Right lobe of liver (tissue), 6 donors: ENCODE measurements at regions not wholly inside any gene's neighbourhood (a gene's known extent, or its start where the extent isn't known, plus 50 kb on each side); places are given as distances from the start of the nearest gene placed in this dataset.

Experiments
- ATAC-seq, 4 donors: fragments of 200-7000 bp; cut with Tn5 transposase; one replicate each; pipeline ENCODE4 v1.9.1; 2020; ENCODE audit warnings: mild to moderate bottlenecking in 4 of 4, moderate library complexity in 4 of 4
- DNase-seq, 3 donors: peaks; one replicate each; pipeline ENCODE4 v3.0.0-alpha.2; 2020
- H3K27ac ChIP-seq, 3 donors: fragments of 200-600 bp; one replicate each; pipeline ENCODE4 v1.8.0; 2022
- H3K27me3 ChIP-seq, 2 donors: fragments of 200-600 bp; one replicate each; pipeline ENCODE4 v1.8.0; 2022
- H3K36me3 ChIP-seq, 4 donors: fragments of 200-600 bp; sonication (generic) in 1 of 4; one replicate each; pipeline versions ENCODE4 v1.5.1 to v1.8.0; 2017 to 2022; ENCODE audit warnings: control low read depth in 1 of 4
- H3K4me1 ChIP-seq, 4 donors: fragments of 200-600 bp; sonication (generic) in 1 of 4; one replicate each; pipeline versions ENCODE4 v1.5.1 to v1.8.0; 2017 to 2022; ENCODE audit warnings: control low read depth in 1 of 4
- H3K4me3 ChIP-seq, 3 donors: fragments of 200-600 bp; one replicate each; pipeline ENCODE4 v1.8.0; 2022
- H3K9me3 ChIP-seq, 4 donors: fragments of 200-600 bp; sonication (generic) in 1 of 4; one replicate each; pipeline versions ENCODE4 v1.5.1 to v1.8.0; 2017 to 2022; ENCODE audit warnings: control low read depth in 1 of 4
- POLR2A ChIP-seq: fragments of 450-650 bp; IDR thresholded peaks from one replicate; pipeline ENCODE4 v1.6.1; 2017; ENCODE audit warnings: antibody characterized with exemption, mild to moderate bottlenecking
- WGBS: methylation state at CpG from one replicate; pipeline ENCODE4 v1.1.6; 2018; ENCODE audit warnings: low coverage, low lambda C conversion rate; ENCODE audit not compliant: insufficient coverage; ENCODE audit errors: missing lambda C conversion rate; 5-methylcytosine and 5-hydroxymethylcytosine counted together
- intact Hi-C, 2 donors: fragments of 100-400 bp; cut with DNase I; formaldehyde crosslinking; loops; one replicate each; pipeline versions ENCODE4 v1.11.2 to v1.14.1; 2022
- TF ChIP-seq, protein P1 (sequence below), 4 donors: fragments of 200-600 bp in 3 of 4; fragments of 450-650 bp in 1 of 4; IDR thresholded peaks; one replicate each; pipeline versions ENCODE4 v1.5.1 to v1.8.0; 2016 to 2022; ENCODE audit warnings: antibody characterized with exemption in 4 of 4, mild to moderate bottlenecking in 2 of 4
- donor health status: DM: no; HTN: yes; CAD: no.
- donor health status: DM: no; HTN: no; CAD: no.
- donor health status: DM: no; HTN: no; CAD: no.
- donor health status: DM: no; HTN: yes; CAD: no.
- donor health status: DM: no; HTN: yes; CAD: no.

DNA sequence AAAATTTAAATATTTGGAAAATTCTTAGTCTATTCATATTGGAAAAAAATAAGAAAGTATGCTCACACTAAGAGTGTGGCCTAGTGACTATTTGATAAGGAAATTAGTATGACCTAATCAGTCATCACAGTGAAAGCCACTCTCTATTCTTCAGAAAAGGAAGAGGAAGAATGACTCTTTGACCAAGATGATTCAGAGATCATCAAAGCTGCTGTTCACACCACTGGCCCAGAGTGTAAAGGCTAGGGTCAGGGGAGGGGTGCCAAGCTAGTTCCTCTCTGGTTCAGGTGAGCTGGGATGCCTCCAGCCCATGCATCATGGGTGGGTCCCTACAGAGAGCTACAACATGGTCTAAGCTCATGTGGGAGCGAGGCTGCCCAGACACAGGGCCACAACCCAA is 396.9 kb upstream of the NDST3 start:
- DNase-seq = no peak
- WGBS = no CpG with 5 or more reads among the region's 1 CpG
- TF ChIP-seq, protein P1, sequence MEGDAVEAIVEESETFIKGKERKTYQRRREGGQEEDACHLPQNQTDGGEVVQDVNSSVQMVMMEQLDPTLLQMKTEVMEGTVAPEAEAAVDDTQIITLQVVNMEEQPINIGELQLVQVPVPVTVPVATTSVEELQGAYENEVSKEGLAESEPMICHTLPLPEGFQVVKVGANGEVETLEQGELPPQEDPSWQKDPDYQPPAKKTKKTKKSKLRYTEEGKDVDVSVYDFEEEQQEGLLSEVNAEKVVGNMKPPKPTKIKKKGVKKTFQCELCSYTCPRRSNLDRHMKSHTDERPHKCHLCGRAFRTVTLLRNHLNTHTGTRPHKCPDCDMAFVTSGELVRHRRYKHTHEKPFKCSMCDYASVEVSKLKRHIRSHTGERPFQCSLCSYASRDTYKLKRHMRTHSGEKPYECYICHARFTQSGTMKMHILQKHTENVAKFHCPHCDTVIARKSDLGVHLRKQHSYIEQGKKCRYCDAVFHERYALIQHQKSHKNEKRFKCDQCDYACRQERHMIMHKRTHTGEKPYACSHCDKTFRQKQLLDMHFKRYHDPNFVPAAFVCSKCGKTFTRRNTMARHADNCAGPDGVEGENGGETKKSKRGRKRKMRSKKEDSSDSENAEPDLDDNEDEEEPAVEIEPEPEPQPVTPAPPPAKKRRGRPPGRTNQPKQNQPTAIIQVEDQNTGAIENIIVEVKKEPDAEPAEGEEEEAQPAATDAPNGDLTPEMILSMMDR (IDR thresholded peaks at IDR 0.05) = no peak
- no peak for TF ChIP-seq POLR2A
- no peaks in the 10 kb centered on the region for H3K9me3 ChIP-seq
- no peak overlapping the region for H3K27ac ChIP-seq
- no peak overlapping the region for H3K4me3 ChIP-seq
- no peaks in the 10 kb centered on the region for H3K27me3 ChIP-seq
- no peaks in the 10 kb centered on the region for H3K36me3 ChIP-seq
- ATAC-seq = no peak
- no peaks in the 10 kb centered on the region for H3K4me1 ChIP-seq
- intact Hi-C loops = no loop called here

DNA sequence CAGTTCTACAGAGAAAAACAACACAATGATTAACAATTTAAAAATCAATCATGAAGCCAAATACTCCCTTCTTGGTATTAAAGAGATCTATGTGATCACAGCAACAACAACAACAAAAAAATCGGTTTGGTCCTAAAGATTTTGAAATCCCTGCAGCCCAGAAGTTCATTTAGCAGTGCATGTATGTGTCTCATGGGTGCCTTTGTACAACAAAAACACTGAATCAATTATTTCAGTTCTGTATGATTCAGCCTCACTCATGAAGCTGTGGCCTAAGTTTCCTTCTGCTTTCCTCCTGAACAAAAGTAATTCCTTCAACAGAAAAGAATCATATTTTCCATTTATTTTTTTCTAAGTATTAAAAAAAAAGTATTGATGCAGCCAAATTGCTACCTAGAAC is 393.4 kb upstream of the NDST3 start:
- intact Hi-C loops = no loop called here
- no peaks in the 10 kb centered on the region for H3K9me3 ChIP-seq
- 45% methylated on average over 1 of the region's 1 CpG for WGBS
- H3K36me3 ChIP-seq = no peaks in the 10 kb centered on the region
- TF ChIP-seq, protein P1 (IDR thresholded peaks at IDR 0.05) = no peak
- no peak for TF ChIP-seq POLR2A
- no peak overlapping the region for H3K27ac ChIP-seq
- no peaks in the 10 kb centered on the region for H3K27me3 ChIP-seq
- no peak for ATAC-seq
- H3K4me3 ChIP-seq = no peak overlapping the region
- no peak for DNase-seq
- no peaks in the 10 kb centered on the region for H3K4me1 ChIP-seq

DNA sequence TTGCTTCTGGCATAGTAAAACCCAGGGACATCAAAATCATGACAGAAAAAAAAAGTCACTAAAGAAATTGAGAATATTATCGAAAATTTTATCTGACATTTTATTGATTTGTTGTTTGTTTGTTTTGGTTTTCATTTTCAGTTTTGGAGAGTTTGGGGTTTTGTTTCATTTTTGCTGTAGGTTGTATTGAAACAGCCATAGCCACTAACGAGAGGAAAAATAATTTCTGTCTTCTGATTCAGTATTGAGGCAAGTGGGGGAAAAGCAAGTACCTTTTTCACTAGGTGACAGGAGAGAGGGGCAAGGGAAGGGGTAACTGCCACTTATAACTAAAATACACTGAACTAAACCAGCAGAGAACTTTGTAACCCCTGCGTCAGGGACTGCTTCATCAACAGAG is 392.8 kb upstream of the NDST3 start:
- 35% methylated on average over 3 of the region's 3 CpGs for WGBS
- intact Hi-C loops = no loop called here
- no peaks in the 10 kb centered on the region for H3K36me3 ChIP-seq
- no peaks in the 10 kb centered on the region for H3K27me3 ChIP-seq
- TF ChIP-seq, protein P1 (IDR thresholded peaks at IDR 0.05) = no peak
- TF ChIP-seq POLR2A = no peak
- H3K27ac ChIP-seq = no peak overlapping the region
- no peaks in the 10 kb centered on the region for H3K4me1 ChIP-seq
- H3K4me3 ChIP-seq = no peak overlapping the region
- DNase-seq = no peak
- ATAC-seq = no peak
- no peaks in the 10 kb centered on the region for H3K9me3 ChIP-seq

- Histone ChIP-seq H3K4me1 (no peaks in the 10 kb centered on the region), H3K27me3 (no peaks in the 10 kb centered on the region), H3K27ac (no peak overlapping the region), H3K4me3 (no peak overlapping the region), H3K9me3 (no peaks in the 10 kb centered on the region), H3K36me3 (no peaks in the 10 kb centered on the region)
- 19% methylated on average over 2 of the region's 2 CpGs for WGBS
- TF ChIP-seq, protein P1 (IDR thresholded peaks at IDR 0.05) = no peak
- TF ChIP-seq POLR2A = no peak
- DNase-seq (no peak), ATAC-seq (no peak)
- intact Hi-C loops = no loop called here
These were observed 380.2 kb upstream of the NDST3 start for GRCh38 chr4:117654079-117654478.

DNA sequence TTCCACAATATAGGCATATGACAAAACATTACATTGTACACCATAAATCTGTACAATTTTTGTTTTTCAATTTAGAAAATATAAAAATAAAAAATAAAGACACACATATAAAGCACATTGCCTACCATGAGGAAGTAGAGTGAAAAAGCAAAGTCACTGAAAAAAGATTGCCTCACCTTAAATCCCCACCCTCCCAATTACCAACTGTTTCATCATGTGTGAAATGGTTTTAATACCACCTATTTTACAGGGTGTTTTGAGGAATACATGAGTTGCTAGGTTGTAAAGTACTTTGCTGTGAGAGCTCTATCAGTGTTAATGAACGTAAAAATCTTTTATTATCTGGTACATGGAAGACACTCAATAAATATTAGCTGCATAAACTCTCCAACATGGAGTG is 373.6 kb upstream of the NDST3 start:
- H3K27me3 ChIP-seq = no peaks in the 10 kb centered on the region
- 70% methylated on average over 1 of the region's 1 CpG for WGBS
- DNase-seq (no peak), ATAC-seq (no peak)
- no peaks in the 10 kb centered on the region for H3K4me1 ChIP-seq
- TF ChIP-seq, protein P1 (IDR thresholded peaks at IDR 0.05) = no peak
- TF ChIP-seq POLR2A = no peak
- intact Hi-C loops = no loop called here
- H3K4me3 ChIP-seq = no peak overlapping the region
- no peak overlapping the region for H3K27ac ChIP-seq
- no peaks in the 10 kb centered on the region for H3K9me3 ChIP-seq
- H3K36me3 ChIP-seq = no peaks in the 10 kb centered on the region
